ENCODE measurements at regions not wholly inside any gene's neighbourhood (a gene's known extent, or its start where the extent isn't known, plus 50 kb on each side); places are given as distances from the start of the nearest gene placed in this dataset.

GRCh38 chr10:33860552-33860951, 526.1 kb upstream of the NRP1 start:
- no peak overlapping the region for H3K9ac ChIP-seq (ENCODE audit: low read length)
- Mint-ChIP-seq H3K9me3 (ENCODE audit: insufficient read depth) (peaks cover 3% of the 10 kb centered on the region), H3K4me1 (no peaks in the 10 kb centered on the region), H3K27me3 (no peaks in the 10 kb centered on the region), H3K4me3 (no peak overlapping the region), H3K27ac (no peak overlapping the region)
- H3K27me3 ChIP-seq (replicated peaks in 1 of 4; ENCODE audit: control extremely low read depth in 1 of 4, control insufficient read depth in 3 of 4, insufficient read depth in 4 of 4, low read length in 3 of 4) = no peaks in the 10 kb centered on the region
- no peak overlapping the region for H3K4me2 ChIP-seq (replicated peaks; ENCODE audit: low read depth, low read length, poor library complexity, severe bottlenecking)
- H3K27ac ChIP-seq (ENCODE audit: low read length in 2 of 2) = no peak overlapping the region
- no peak overlapping the region for H2AFZ ChIP-seq (ENCODE audit: insufficient read depth, low read depth, low read length, poor library complexity, severe bottlenecking)
- H3K36me3 ChIP-seq (replicated peaks in 1 of 2; ENCODE audit: control extremely low read depth in 1 of 2, control insufficient read depth in 1 of 2, extremely low read depth in 1 of 2, insufficient read depth in 2 of 2, low read length in 1 of 2) = no peaks in the 10 kb centered on the region
- no peaks in the 10 kb centered on the region for H3K79me2 ChIP-seq (ENCODE audit: control insufficient read depth, insufficient read depth, low read length)
- no peak overlapping the region for H3K4me3 ChIP-seq (ENCODE audit: control extremely low read depth in 1 of 5, extremely low read depth in 1 of 5, insufficient read depth in 1 of 5, low read depth in 2 of 5, low read length in 4 of 5)
- no peak for TF ChIP-seq EZH2 (IDR thresholded peaks at IDR 0.05; ENCODE audit: borderline replicate concordance, insufficient read depth, low read depth, low read length, poor library complexity, severe bottlenecking)
- no peak for TF ChIP-seq CTCF (IDR thresholded peaks at IDR 0.05)
- ATAC-seq (ENCODE audit: low read depth) (no peak), DNase-seq (no peak)
- H3K4me1 ChIP-seq (ENCODE audit: control insufficient read depth in 2 of 2, insufficient read depth in 2 of 2, low read length in 2 of 2) = no peaks in the 10 kb centered on the region
- intact Hi-C loops (cut with micrococcal nuclease) = no loop called here
- no peaks in the 10 kb centered on the region for H4K20me1 ChIP-seq (ENCODE audit: control insufficient read depth, insufficient read depth, low read length, poor library complexity, severe bottlenecking)
- ChIA-PET POLR2A (no interaction called here), CTCF (no interaction called here)
- WGBS (ENCODE audit: insufficient coverage) = no CpG with 5 or more reads among the region's 3 CpGs
- peaks cover 0 to 2% (median 0%) of the 10 kb centered on the region in 3 donors for H3K9me3 ChIP-seq (ENCODE audit: control extremely low read depth in 1 of 3, control insufficient read depth in 2 of 3, insufficient read depth in 1 of 3, low read length in 2 of 3)

GRCh38 chr10:33859319-33860022, 525.0 kb upstream of the NRP1 start:
- POLR2A ChIA-PET = no interaction called here
- Mint-ChIP-seq H3K4me3 (no peak overlapping the region), H3K27me3 (no peaks in the 10 kb centered on the region), H3K27ac (no peak overlapping the region), H3K9me3 (ENCODE audit: insufficient read depth) (no peaks in the 10 kb centered on the region), H3K4me1 (no peaks in the 10 kb centered on the region)
- Histone ChIP-seq H3K79me2 (ENCODE audit: control insufficient read depth, insufficient read depth, low read length) (no peaks in the 10 kb centered on the region), H3K4me1 (ENCODE audit: control insufficient read depth in 2 of 2, insufficient read depth in 2 of 2, low read length in 2 of 2) (no peaks in the 10 kb centered on the region), H3K9me3 (ENCODE audit: control extremely low read depth in 1 of 3, control insufficient read depth in 2 of 3, insufficient read depth in 1 of 3, low read length in 2 of 3) (peaks cover 0 to 2% (median 0%) of the 10 kb centered on the region in 3 donors), H4K20me1 (ENCODE audit: control insufficient read depth, insufficient read depth, low read length, poor library complexity, severe bottlenecking) (no peaks in the 10 kb centered on the region), H3K36me3 (replicated peaks in 1 of 2; ENCODE audit: control extremely low read depth in 1 of 2, control insufficient read depth in 1 of 2, extremely low read depth in 1 of 2, insufficient read depth in 2 of 2, low read length in 1 of 2) (no peaks in the 10 kb centered on the region), H3K27ac (ENCODE audit: low read length in 2 of 2) (no peak overlapping the region), H3K27me3 (replicated peaks in 1 of 4; ENCODE audit: control extremely low read depth in 1 of 4, control insufficient read depth in 3 of 4, insufficient read depth in 4 of 4, low read length in 3 of 4) (no peaks in the 10 kb centered on the region), H3K9ac (ENCODE audit: low read length) (no peak overlapping the region), H3K4me3 (ENCODE audit: control extremely low read depth in 1 of 5, extremely low read depth in 1 of 5, insufficient read depth in 1 of 5, low read depth in 2 of 5, low read length in 4 of 5) (no peak overlapping the region), H2AFZ (ENCODE audit: insufficient read depth, low read depth, low read length, poor library complexity, severe bottlenecking) (no peak overlapping the region), H3K4me2 (replicated peaks; ENCODE audit: low read depth, low read length, poor library complexity, severe bottlenecking) (no peak overlapping the region)
- DNase-seq (no peak), ATAC-seq (ENCODE audit: low read depth) (no peak)
- intact Hi-C loops (cut with micrococcal nuclease) = no loop called here
- 93% methylated on average over 5 of the region's 6 CpGs for WGBS (ENCODE audit: insufficient coverage)
- CTCF ChIA-PET = no interaction called here
- TF ChIP-seq CTCF (IDR thresholded peaks at IDR 0.05) = no peak
- no peak for TF ChIP-seq EZH2 (IDR thresholded peaks at IDR 0.05; ENCODE audit: borderline replicate concordance, insufficient read depth, low read depth, low read length, poor library complexity, severe bottlenecking)

All from B cell (primary cell).